SK-N-SH (cell line): ENCODE measurements at regions not wholly inside any gene's neighbourhood (a gene's known extent, or its start where the extent isn't known, plus 50 kb on each side); places are given as distances from the start of the nearest gene placed in this dataset.

Source experiments
- CTCF ChIA-PET: fragments of 300-600, 350-600 bp; formaldehyde crosslinking; extraction: SDS; loops from one replicate; lab custom pipeline; 2021; lab: Yijun Ruan, JAX
- POLR2A ChIA-PET: fragments of 350-600 bp; sonication (Branson Sonifier 250); formaldehyde crosslinking; extraction: SDS; loops from one replicate; lab custom pipeline; 2020; ENCODE audit warnings: antibody characterized with exemption, inconsistent platforms; lab: Yijun Ruan, JAX
- DNase-seq: peaks from one replicate; pipeline ENCODE4 v3.0.0; 2012
- H2AFZ ChIP-seq: fragments of 200-600 bp; sonication (generic); 2 replicates; pipeline ENCODE4 v1.8.1; 2016; ENCODE audit warnings: antibody characterized with exemption, mild to moderate bottlenecking, low read depth
- H3F3A ChIP-seq: fragments of 200-600 bp; sonication (generic); replicated peaks from 2 replicates; pipeline ENCODE3; 2016; ENCODE audit warnings: antibody characterized with exemption, mild to moderate bottlenecking; ENCODE audit not compliant: insufficient read depth
- H3K27ac ChIP-seq, 2 experiments: fragments of 200-500 bp in 1 of 2; fragments of 200-600 bp in 1 of 2; sonication (Bioruptor generic) in 1 of 2; sonication (generic), shearing (Covaris generic) in 1 of 2; 2 replicates each; pipeline versions ENCODE4 v1.5.1 to v1.6.1; 2014 to 2016; ENCODE audit warnings: low read depth in 2 of 2, inconsistent platforms in 1 of 2, low read length in 1 of 2, mild to moderate bottlenecking in 1 of 2, mixed read lengths in 1 of 2
- H3K27me3 ChIP-seq: fragments of 200-600 bp; sonication (generic), shearing (Covaris generic); 2 replicates; pipeline ENCODE4 v1.6.1; 2016; ENCODE audit warnings: mixed run types; ENCODE audit not compliant: insufficient read depth
- H3K36me3 ChIP-seq, 2 experiments: fragments of 200-500 bp in 1 of 2; fragments of 200-600 bp in 1 of 2; sonication (Bioruptor generic) in 1 of 2; sonication (generic) in 1 of 2; replicated peaks in 1 of 2; 2 replicates each; pipeline versions ENCODE3 to v1.5.1; 2014 to 2016; ENCODE audit warnings: low read length in 1 of 2, mild to moderate bottlenecking in 1 of 2; ENCODE audit not compliant: insufficient read depth in 2 of 2, control insufficient read depth in 1 of 2
- H3K4me1 ChIP-seq, 2 experiments: fragments of 200-500 bp in 1 of 2; fragments of 200-600 bp in 1 of 2; sonication (Bioruptor generic) in 1 of 2; sonication (generic), shearing (Covaris generic) in 1 of 2; 2 replicates each; pipeline versions ENCODE4 v1.5.1 to v1.6.1; 2014 to 2016; ENCODE audit warnings: low read depth in 1 of 2, low read length in 1 of 2, mixed run types in 1 of 2; ENCODE audit not compliant: insufficient read depth in 2 of 2, control insufficient read depth in 1 of 2
- H3K4me2 ChIP-seq: fragments of 200-600 bp; sonication (generic), shearing (Covaris generic); 2 replicates; pipeline ENCODE4 v1.6.1; 2017; ENCODE audit warnings: mixed run types
- H3K4me3 ChIP-seq, 2 experiments: fragments of 200-500 bp in 1 of 2; fragments of 200-600 bp in 1 of 2; sonication (Bioruptor generic) in 1 of 2; sonication (generic), shearing (Covaris generic) in 1 of 2; 2 replicates each; pipeline versions ENCODE4 v1.5.1 to v1.8.1; 2014 to 2016; ENCODE audit warnings: low read depth in 2 of 2, inconsistent platforms in 1 of 2, low read length in 1 of 2, mild to moderate bottlenecking in 1 of 2, mixed read lengths in 1 of 2, moderate library complexity in 1 of 2
- H3K79me2 ChIP-seq: fragments of 200-600 bp; sonication (generic); 2 replicates; pipeline ENCODE4 v1.8.1; 2017; ENCODE audit warnings: mild to moderate bottlenecking; ENCODE audit not compliant: insufficient read depth
- H3K9ac ChIP-seq: fragments of 200-600 bp; sonication (generic); 2 replicates; pipeline ENCODE4 v1.6.1; 2017; ENCODE audit warnings: mixed run types
- H3K9me2 ChIP-seq: fragments of 200-600 bp; sonication (generic); 2 replicates; pipeline ENCODE4 v1.6.1; 2017; ENCODE audit warnings: mixed run types
- H3K9me3 ChIP-seq: fragments of 200-600 bp; sonication (generic); 2 replicates; pipeline ENCODE4 v1.6.1; 2017; ENCODE audit warnings: mixed run types, mild to moderate bottlenecking, moderate library complexity
- H4K20me1 ChIP-seq: fragments of 200-600 bp; sonication (generic); 2 replicates; pipeline ENCODE4 v1.6.1; 2017; ENCODE audit warnings: mild to moderate bottlenecking, mixed run types; ENCODE audit not compliant: insufficient read depth
- CHD2 ChIP-seq: fragments of 150-350 bp; IDR thresholded peaks from 2 replicates; pipeline ENCODE4 v1.6.1; 2018; ENCODE audit warnings: low read length; ENCODE audit not compliant: partially characterized antibody
- EP300 ChIP-seq, 2 experiments: IDR thresholded peaks; 2 replicates each; pipeline versions ENCODE4 v1.4.0 to v1.6.1; 2012; ENCODE audit warnings: borderline replicate concordance in 1 of 2, low read depth in 1 of 2, low read length in 1 of 2
- EZH2phosphoT487 ChIP-seq: fragments of 200-600 bp; sonication (generic); IDR thresholded peaks from 2 replicates; pipeline ENCODE4 v1.6.1; 2017; ENCODE audit warnings: low read depth, mixed run types, mild to moderate bottlenecking, antibody characterized with exemption, moderate library complexity, borderline replicate concordance
- GATA2 ChIP-seq: sonication (generic); formaldehyde crosslinking; IDR thresholded peaks from 2 replicates; pipeline ENCODE4 v1.5.0; 2020; ENCODE audit warnings: mild to moderate bottlenecking, missing genetic modification reagents
- MEF2A ChIP-seq: IDR thresholded peaks from 2 replicates; pipeline ENCODE4 v1.4.0; 2012; ENCODE audit warnings: low read depth, borderline replicate concordance
- MXI1 ChIP-seq: IDR thresholded peaks from 2 replicates; pipeline ENCODE4 v1.6.1; 2012; ENCODE audit warnings: mild to moderate bottlenecking, low read depth, low read length, improper control_type of control experiment
- NFIC ChIP-seq: IDR thresholded peaks from 2 replicates; pipeline ENCODE4 v1.4.0; 2012; ENCODE audit warnings: borderline replicate concordance
- POLR2AphosphoS5 ChIP-seq: IDR thresholded peaks from 2 replicates; pipeline ENCODE4 v1.6.1; 2012; ENCODE audit warnings: low read depth, low read length
- RXRA ChIP-seq: IDR thresholded peaks from 2 replicates; pipeline ENCODE4 v1.4.0; 2012; ENCODE audit warnings: low read depth, mild to moderate bottlenecking, borderline replicate concordance
- YY1 ChIP-seq: IDR thresholded peaks from 2 replicates; pipeline ENCODE4 v1.4.0; 2012; ENCODE audit warnings: low read depth, mild to moderate bottlenecking
- WGBS: methylation state at CpG from one replicate; pipeline ENCODE4 v1.1.6; 2017; ENCODE audit warnings: low lambda C conversion rate; 5-methylcytosine and 5-hydroxymethylcytosine counted together
- TF ChIP-seq, protein P1 (sequence below): IDR thresholded peaks from 2 replicates; pipeline ENCODE4 v1.4.0; 2012; ENCODE audit warnings: low read depth, borderline replicate concordance
- TF ChIP-seq, protein P2 (sequence below): IDR thresholded peaks from 2 replicates; pipeline ENCODE4 v1.4.0; 2012; ENCODE audit warnings: low read depth, borderline replicate concordance
- TF ChIP-seq, protein P3 (sequence below): IDR thresholded peaks from 2 replicates; pipeline ENCODE4; 2012

DNA sequence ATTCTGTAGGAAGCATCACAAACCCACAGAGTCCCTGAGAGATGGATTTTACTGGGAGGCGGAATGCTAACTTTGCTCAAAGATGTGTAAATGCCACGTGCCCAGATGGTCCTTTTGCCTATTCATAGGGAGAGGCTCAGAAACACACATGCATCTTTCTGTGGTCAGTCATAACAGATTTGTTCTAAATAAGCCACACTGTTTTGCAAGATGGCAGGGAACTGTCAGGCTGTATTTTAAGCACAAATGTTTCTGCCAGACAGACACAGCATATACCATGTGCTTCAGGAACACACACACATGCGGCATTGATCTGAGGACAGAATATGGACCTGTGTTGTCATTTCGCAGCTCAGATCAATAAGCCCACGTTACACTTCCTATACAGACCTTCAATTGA, 312.0 kb downstream of the GPD2 start:
- no peak overlapping the region for H3K27ac ChIP-seq
- ChIA-PET CTCF (no interaction called here), POLR2A (no interaction called here)
- no peak for DNase-seq
- no peaks in the 10 kb centered on the region; the same call in 1 of the 2 replicates for H3K27me3 ChIP-seq
- no peaks in the 10 kb centered on the region for H3F3A ChIP-seq
- no peaks in the 10 kb centered on the region for H3K9me3 ChIP-seq
- TF ChIP-seq EZH2phosphoT487, result no peak
- TF ChIP-seq, protein P1, sequence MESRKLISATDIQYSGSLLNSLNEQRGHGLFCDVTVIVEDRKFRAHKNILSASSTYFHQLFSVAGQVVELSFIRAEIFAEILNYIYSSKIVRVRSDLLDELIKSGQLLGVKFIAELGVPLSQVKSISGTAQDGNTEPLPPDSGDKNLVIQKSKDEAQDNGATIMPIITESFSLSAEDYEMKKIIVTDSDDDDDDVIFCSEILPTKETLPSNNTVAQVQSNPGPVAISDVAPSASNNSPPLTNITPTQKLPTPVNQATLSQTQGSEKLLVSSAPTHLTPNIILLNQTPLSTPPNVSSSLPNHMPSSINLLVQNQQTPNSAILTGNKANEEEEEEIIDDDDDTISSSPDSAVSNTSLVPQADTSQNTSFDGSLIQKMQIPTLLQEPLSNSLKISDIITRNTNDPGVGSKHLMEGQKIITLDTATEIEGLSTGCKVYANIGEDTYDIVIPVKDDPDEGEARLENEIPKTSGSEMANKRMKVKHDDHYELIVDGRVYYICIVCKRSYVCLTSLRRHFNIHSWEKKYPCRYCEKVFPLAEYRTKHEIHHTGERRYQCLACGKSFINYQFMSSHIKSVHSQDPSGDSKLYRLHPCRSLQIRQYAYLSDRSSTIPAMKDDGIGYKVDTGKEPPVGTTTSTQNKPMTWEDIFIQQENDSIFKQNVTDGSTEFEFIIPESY, result no peak
- TF ChIP-seq GATA2 (CRISPR knock-in tag), result no peak
- no peak for TF ChIP-seq MEF2A
- TF ChIP-seq EP300 (IDR thresholded peaks at IDR 0.05; ENCODE audit: borderline replicate concordance in 1 of 2, low read depth in 1 of 2, low read length in 1 of 2), result no peak
- no peak for TF ChIP-seq CHD2
- H3K9ac ChIP-seq, result no peak overlapping the region
- H4K20me1 ChIP-seq, result no peaks in the 10 kb centered on the region
- H2AFZ ChIP-seq, result no peak overlapping the region
- H3K4me2 ChIP-seq, result no peak overlapping the region
- no peaks in the 10 kb centered on the region for H3K79me2 ChIP-seq
- no peaks in the 10 kb centered on the region for H3K4me1 ChIP-seq
- H3K9me2 ChIP-seq, result no peaks in the 10 kb centered on the region
- H3K36me3 ChIP-seq, result no peaks in the 10 kb centered on the region
- WGBS, result 14% methylated on average over 5 of the region's 5 CpGs
- H3K4me3 ChIP-seq, result no peak overlapping the region

DNA sequence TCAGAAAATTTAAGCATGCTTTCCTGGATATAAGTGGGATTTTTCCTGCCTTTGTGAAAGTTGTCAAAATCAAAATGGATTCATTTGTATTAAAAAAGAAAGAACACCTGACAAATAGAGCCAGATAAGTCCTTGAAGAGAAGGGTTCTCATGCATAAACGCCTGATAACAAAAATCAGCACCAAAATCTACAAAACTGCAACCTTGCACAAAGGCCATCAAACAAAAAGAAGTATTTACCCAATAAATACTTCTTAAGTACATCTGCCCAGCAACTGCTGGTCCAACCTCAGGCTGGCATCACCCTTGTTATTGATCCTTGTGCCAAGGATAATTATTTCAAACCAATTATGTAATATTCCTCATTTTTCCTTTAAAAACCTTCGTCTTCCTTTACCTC, 315.9 kb downstream of the GPD2 start:
- no peak overlapping the region for H3K27ac ChIP-seq
- ChIA-PET CTCF (no interaction called here), POLR2A (no interaction called here)
- H3K4me3 ChIP-seq, result no peak overlapping the region
- no peaks in the 10 kb centered on the region for H4K20me1 ChIP-seq
- DNase-seq, result no peak
- no peaks in the 10 kb centered on the region for H3K79me2 ChIP-seq
- 14% methylated on average over 2 of the region's 2 CpGs for WGBS
- no peak overlapping the region for H3K4me2 ChIP-seq
- H2AFZ ChIP-seq, result no peak overlapping the region
- H3K9me2 ChIP-seq, result no peaks in the 10 kb centered on the region
- no peaks in the 10 kb centered on the region for H3K4me1 ChIP-seq
- H3K36me3 ChIP-seq, result no peaks in the 10 kb centered on the region
- no peaks in the 10 kb centered on the region; the same call in 1 of the 2 replicates for H3K27me3 ChIP-seq
- no peaks in the 10 kb centered on the region for H3F3A ChIP-seq
- no peaks in the 10 kb centered on the region for H3K9me3 ChIP-seq
- TF ChIP-seq CHD2, result no peak
- H3K9ac ChIP-seq, result no peak overlapping the region

DNA sequence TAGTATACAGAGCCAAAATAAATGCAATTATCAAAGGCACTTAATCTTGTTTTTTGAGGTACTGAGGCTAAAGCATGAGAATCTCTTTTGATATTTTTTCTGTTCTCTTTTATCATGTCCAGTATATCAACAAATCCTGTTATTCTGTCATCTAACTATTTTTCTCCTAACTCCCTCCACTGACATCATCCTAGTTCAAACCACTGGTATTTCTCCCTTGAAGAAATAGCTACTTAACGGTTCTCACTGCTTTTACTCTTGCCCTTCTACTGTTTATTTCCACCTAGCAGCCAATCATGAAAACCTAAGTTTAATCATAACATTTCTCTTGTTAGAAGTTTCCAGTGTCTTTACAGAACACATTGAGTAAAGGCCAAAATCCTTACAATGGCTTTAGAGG, 317.6 kb downstream of the GPD2 start:
- no peak overlapping the region for H3K4me3 ChIP-seq
- CTCF ChIA-PET, result no interaction called here
- no peaks in the 10 kb centered on the region for H3F3A ChIP-seq
- H2AFZ ChIP-seq, result no peak overlapping the region
- H3K27ac ChIP-seq, result no peak overlapping the region
- H3K9me3 ChIP-seq, result no peaks in the 10 kb centered on the region
- H3K4me1 ChIP-seq, result no peaks in the 10 kb centered on the region
- WGBS, result 0% methylated on average over 1 of the region's 1 CpG
- H3K27me3 ChIP-seq, result no peaks in the 10 kb centered on the region; the same call in 1 of the 2 replicates
- TF ChIP-seq EP300 (IDR thresholded peaks at IDR 0.05; ENCODE audit: borderline replicate concordance in 1 of 2, low read depth in 1 of 2, low read length in 1 of 2) (no peak), POLR2AphosphoS5 (no peak), RXRA (no peak), MXI1 (no peak), EZH2phosphoT487 (no peak), YY1 (no peak), NFIC (no peak)
- TF ChIP-seq, protein P2, sequence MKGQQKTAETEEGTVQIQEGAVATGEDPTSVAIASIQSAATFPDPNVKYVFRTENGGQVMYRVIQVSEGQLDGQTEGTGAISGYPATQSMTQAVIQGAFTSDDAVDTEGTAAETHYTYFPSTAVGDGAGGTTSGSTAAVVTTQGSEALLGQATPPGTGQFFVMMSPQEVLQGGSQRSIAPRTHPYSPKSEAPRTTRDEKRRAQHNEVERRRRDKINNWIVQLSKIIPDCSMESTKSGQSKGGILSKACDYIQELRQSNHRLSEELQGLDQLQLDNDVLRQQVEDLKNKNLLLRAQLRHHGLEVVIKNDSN, result no peak
- TF ChIP-seq, protein P3, sequence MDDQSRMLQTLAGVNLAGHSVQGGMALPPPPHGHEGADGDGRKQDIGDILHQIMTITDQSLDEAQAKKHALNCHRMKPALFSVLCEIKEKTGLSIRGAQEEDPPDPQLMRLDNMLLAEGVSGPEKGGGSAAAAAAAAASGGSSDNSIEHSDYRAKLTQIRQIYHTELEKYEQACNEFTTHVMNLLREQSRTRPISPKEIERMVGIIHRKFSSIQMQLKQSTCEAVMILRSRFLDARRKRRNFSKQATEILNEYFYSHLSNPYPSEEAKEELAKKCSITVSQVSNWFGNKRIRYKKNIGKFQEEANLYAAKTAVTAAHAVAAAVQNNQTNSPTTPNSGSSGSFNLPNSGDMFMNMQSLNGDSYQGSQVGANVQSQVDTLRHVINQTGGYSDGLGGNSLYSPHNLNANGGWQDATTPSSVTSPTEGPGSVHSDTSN, result no peak
- no peak overlapping the region for H3K9ac ChIP-seq
- H3K9me2 ChIP-seq, result no peaks in the 10 kb centered on the region; the same call in 1 of the 2 replicates
- DNase-seq, result no peak
- no peaks in the 10 kb centered on the region for H3K36me3 ChIP-seq
- H3K79me2 ChIP-seq, result no peaks in the 10 kb centered on the region
- H3K4me2 ChIP-seq, result no peak overlapping the region
- H4K20me1 ChIP-seq, result no peaks in the 10 kb centered on the region
- POLR2A ChIA-PET, result no interaction called here
